ENCODE measurements at regions not wholly inside any gene's neighbourhood (a gene's known extent, or its start where the extent isn't known, plus 50 kb on each side); places are given as distances from the start of the nearest gene placed in this dataset.

DNA sequence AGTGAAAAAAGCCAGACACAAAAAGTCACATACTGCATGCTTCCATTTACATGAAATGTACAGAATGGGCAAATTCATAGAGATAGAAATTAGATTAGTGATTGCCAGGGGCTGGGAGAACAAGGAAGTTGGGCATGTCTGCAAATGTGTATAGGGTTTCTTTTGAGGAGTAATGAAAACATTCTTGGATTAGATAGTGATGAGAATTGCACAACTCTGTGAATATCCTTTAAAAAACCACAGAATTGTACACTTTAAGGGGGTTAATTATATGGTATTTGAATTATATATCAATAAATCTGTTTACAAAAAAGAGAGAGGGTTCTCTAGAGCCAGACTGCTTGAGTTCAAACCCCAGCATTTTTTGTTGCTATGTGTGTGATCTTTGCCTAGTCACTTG is 188.1 kb downstream of the CDC5L start:
- Histone ChIP-seq H3K27me3 (ENCODE audit: insufficient read depth, low read length, poor library complexity, severe bottlenecking) (no peaks in the 10 kb centered on the region), H4K20me1 (ENCODE audit: insufficient read depth, low read length, poor library complexity, severe bottlenecking) (no peaks in the 10 kb centered on the region), H3F3A (ENCODE audit: low read depth) (no peaks in the 10 kb centered on the region), H3K9me2 (replicated peaks; ENCODE audit: low read depth, low read length) (no peaks in the 10 kb centered on the region), H3K36me3 (ENCODE audit: insufficient read depth, low read length) (no peaks in the 10 kb centered on the region), H3K4me3 (ENCODE audit: low read length, poor library complexity, severe bottlenecking) (no peak overlapping the region), H3K9me3 (ENCODE audit: insufficient read depth, low read depth, low read length) (no peaks in the 10 kb centered on the region), H3K79me2 (ENCODE audit: insufficient read depth, low read length) (no peaks in the 10 kb centered on the region), H3K9ac (ENCODE audit: low read depth, low read length, poor library complexity, severe bottlenecking) (no peak overlapping the region), H2AFZ (ENCODE audit: low read length) (no peak overlapping the region), H3K4me2 (ENCODE audit: low read depth, low read length, poor library complexity, severe bottlenecking) (no peak overlapping the region), H3K4me1 (ENCODE audit: insufficient read depth, low read length, poor library complexity, severe bottlenecking) (no peaks in the 10 kb centered on the region)
- TF ChIP-seq CTCF (conservative IDR thresholded peaks at IDR 0.05; ENCODE audit: low read length) (no peak), EZH2phosphoT487 (IDR thresholded peaks at IDR 0.05; ENCODE audit: borderline replicate concordance) (no peak)

GRCh38 chr6:44576132-44576631 is 188.7 kb downstream of the CDC5L start:
- TF ChIP-seq EZH2phosphoT487 (IDR thresholded peaks at IDR 0.05; ENCODE audit: borderline replicate concordance) (no peak), CTCF (conservative IDR thresholded peaks at IDR 0.05; ENCODE audit: low read length) (no peak)
- Histone ChIP-seq H3K79me2 (ENCODE audit: insufficient read depth, low read length) (no peaks in the 10 kb centered on the region), H4K20me1 (ENCODE audit: insufficient read depth, low read length, poor library complexity, severe bottlenecking) (no peaks in the 10 kb centered on the region), H3K4me3 (ENCODE audit: low read length, poor library complexity, severe bottlenecking) (no peak overlapping the region), H3K36me3 (ENCODE audit: insufficient read depth, low read length) (no peaks in the 10 kb centered on the region), H2AFZ (ENCODE audit: low read length) (no peak overlapping the region), H3K9me2 (replicated peaks; ENCODE audit: low read depth, low read length) (no peaks in the 10 kb centered on the region), H3K27me3 (ENCODE audit: insufficient read depth, low read length, poor library complexity, severe bottlenecking) (no peaks in the 10 kb centered on the region), H3K4me1 (ENCODE audit: insufficient read depth, low read length, poor library complexity, severe bottlenecking) (no peaks in the 10 kb centered on the region), H3K9me3 (ENCODE audit: insufficient read depth, low read depth, low read length) (no peaks in the 10 kb centered on the region), H3K9ac (ENCODE audit: low read depth, low read length, poor library complexity, severe bottlenecking) (no peak overlapping the region), H3K4me2 (ENCODE audit: low read depth, low read length, poor library complexity, severe bottlenecking) (no peak overlapping the region), H3F3A (ENCODE audit: low read depth) (no peaks in the 10 kb centered on the region)

DNA sequence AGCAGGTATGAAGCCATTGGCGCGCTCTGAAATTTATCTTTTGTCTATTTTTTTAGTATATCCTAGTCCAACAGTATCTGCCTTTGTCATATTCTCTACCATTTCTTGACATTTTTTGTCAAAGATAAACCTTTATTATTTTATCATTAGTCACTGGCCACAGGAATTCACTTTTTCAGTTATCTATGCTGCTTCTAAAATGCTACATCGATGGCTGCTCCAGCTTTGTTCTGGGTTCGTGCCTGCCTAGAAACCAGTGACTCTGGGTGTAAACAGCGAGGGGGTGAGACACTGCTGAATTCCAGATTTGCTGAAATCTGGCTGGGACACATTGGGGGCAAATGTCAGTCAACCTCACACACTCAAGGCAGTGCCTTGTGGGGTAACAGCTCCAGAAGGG is 193.4 kb downstream of the CDC5L start:
- TF ChIP-seq CTCF (conservative IDR thresholded peaks at IDR 0.05; ENCODE audit: low read length) (no peak), EZH2phosphoT487 (IDR thresholded peaks at IDR 0.05; ENCODE audit: borderline replicate concordance) (no peak)
- Histone ChIP-seq H4K20me1 (ENCODE audit: insufficient read depth, low read length, poor library complexity, severe bottlenecking) (no peaks in the 10 kb centered on the region), H3F3A (ENCODE audit: low read depth) (no peaks in the 10 kb centered on the region), H3K27me3 (ENCODE audit: insufficient read depth, low read length, poor library complexity, severe bottlenecking) (no peaks in the 10 kb centered on the region), H3K9ac (ENCODE audit: low read depth, low read length, poor library complexity, severe bottlenecking) (no peak overlapping the region), H3K4me3 (ENCODE audit: low read length, poor library complexity, severe bottlenecking) (no peak overlapping the region), H3K79me2 (ENCODE audit: insufficient read depth, low read length) (no peaks in the 10 kb centered on the region), H3K9me3 (ENCODE audit: insufficient read depth, low read depth, low read length) (peaks cover 10% of the 10 kb centered on the region; the same call in 1 of the 2 replicates), H2AFZ (ENCODE audit: low read length) (no peak overlapping the region), H3K9me2 (replicated peaks; ENCODE audit: low read depth, low read length) (no peaks in the 10 kb centered on the region), H3K4me2 (ENCODE audit: low read depth, low read length, poor library complexity, severe bottlenecking) (no peak overlapping the region), H3K36me3 (ENCODE audit: insufficient read depth, low read length) (no peaks in the 10 kb centered on the region), H3K4me1 (ENCODE audit: insufficient read depth, low read length, poor library complexity, severe bottlenecking) (no peaks in the 10 kb centered on the region)

Measured in Loucy (cell line).